Endothelial cell of umbilical vein (primary cell): ENCODE measurements at regions not wholly inside any gene's neighbourhood (a gene's known extent, or its start where the extent isn't known, plus 50 kb on each side); places are given as distances from the start of the nearest gene placed in this dataset.

Experiments
- BruUV-seq: library from RNA; stranded (reverse); fragments of 400-500 nt; replicated peaks from 2 replicates; lab custom pipeline; 2021; lab: Mats Ljungman, UMichigan
- CTCF ChIA-PET: fragments of 300-600, 350-600 bp; sonication (Branson Sonifier 250); formaldehyde crosslinking; loops from one replicate; lab custom pipeline; 2021; ENCODE audit warnings: antibody characterized with exemption, inconsistent platforms; lab: Charles Lee
- POLR2A ChIA-PET: fragments of 300-600, 350-600 bp; sonication (Branson Sonifier 250); formaldehyde crosslinking; loops from one replicate; lab custom pipeline; 2021; ENCODE audit warnings: antibody characterized with exemption, inconsistent platforms; lab: Charles Lee
- DNase-seq: peaks from one replicate; pipeline ENCODE4 v3.0.0-alpha.2; 2011; ENCODE audit warnings: low read depth, low spot score
- FAIRE-seq: peaks from 2 replicates; lab custom pipeline; 2011; peaks lifted over from hg19 to GRCh38; lab: Jason Lieb, UNC
- H2AFZ ChIP-seq: 2 replicates; pipeline ENCODE4 v1.6.0; 2012; ENCODE audit warnings: low read depth, low read length, control low read depth, inconsistent platforms
- H3K27ac ChIP-seq: 2 replicates; pipeline ENCODE4 v1.5.1; 2011; ENCODE audit warnings: low read depth, mild to moderate bottlenecking, control low read depth, low read length, moderate library complexity; ENCODE audit not compliant: insufficient read depth
- H3K27me3 ChIP-seq, 2 experiments: 2 replicates each; pipeline versions ENCODE4 v1.6.0 to v1.6.1; 2011; ENCODE audit warnings: low read length in 2 of 2, mixed read lengths in 1 of 2; ENCODE audit not compliant: control insufficient read depth in 2 of 2, insufficient read depth in 2 of 2
- H3K36me3 ChIP-seq, 2 experiments: 2 replicates in 1 of 2; 3 replicates in 1 of 2; pipeline ENCODE4 v1.5.1; 2011; ENCODE audit warnings: low read length in 2 of 2, mild to moderate bottlenecking in 1 of 2, moderate library complexity in 1 of 2; ENCODE audit not compliant: control insufficient read depth in 2 of 2, insufficient read depth in 2 of 2; ENCODE audit errors: extremely low read depth in 1 of 2
- H3K4me1 ChIP-seq: 3 replicates; pipeline ENCODE4 v1.5.1; 2011; ENCODE audit warnings: mild to moderate bottlenecking, low read length; ENCODE audit not compliant: control insufficient read depth, insufficient read depth; ENCODE audit errors: extremely low read depth
- H3K4me2 ChIP-seq: 2 replicates; pipeline ENCODE4 v1.6.1; 2011; ENCODE audit warnings: low read length, control low read depth, mixed read lengths; ENCODE audit not compliant: insufficient read depth
- H3K4me3 ChIP-seq, 3 experiments: fragments of 200-600 bp in 1 of 3; sonication (generic), shearing (Covaris generic) in 1 of 3; replicated peaks in 1 of 3; 2 replicates each; pipeline ENCODE4 v1.5.1; 2011 to 2016; ENCODE audit warnings: control low read depth in 3 of 3, low read length in 3 of 3, mild to moderate bottlenecking in 2 of 3, inconsistent platforms in 1 of 3, low read depth in 1 of 3, moderate library complexity in 1 of 3; ENCODE audit not compliant: insufficient read depth in 1 of 3
- H3K79me2 ChIP-seq: 2 replicates; pipeline ENCODE4 v1.6.0; 2012; ENCODE audit warnings: low read length, inconsistent platforms; ENCODE audit not compliant: control insufficient read depth, insufficient read depth
- H3K9ac ChIP-seq: replicated peaks from 2 replicates; pipeline ENCODE3; 2011; ENCODE audit warnings: low read length, control low read depth; ENCODE audit not compliant: insufficient read depth; ENCODE audit errors: extremely low read depth
- H3K9me1 ChIP-seq: replicated peaks from 3 replicates; pipeline ENCODE4 v1.6.0; 2011; ENCODE audit warnings: mild to moderate bottlenecking, low read length; ENCODE audit not compliant: control insufficient read depth, insufficient read depth; ENCODE audit errors: extremely low read depth
- H3K9me3 ChIP-seq: replicated peaks from 2 replicates; pipeline ENCODE4 v1.5.1; 2012; ENCODE audit warnings: low read length, inconsistent platforms; ENCODE audit not compliant: control insufficient read depth, insufficient read depth
- H4K20me1 ChIP-seq: replicated peaks from 2 replicates; pipeline ENCODE3; 2011; ENCODE audit warnings: mild to moderate bottlenecking, low read length; ENCODE audit not compliant: control insufficient read depth, insufficient read depth; ENCODE audit errors: extremely low read depth
- EZH2 ChIP-seq: IDR thresholded peaks from 2 replicates; pipeline ENCODE4 v1.6.1; 2012; ENCODE audit warnings: borderline replicate concordance, low read depth, mild to moderate bottlenecking, moderate library complexity, low read length, inconsistent platforms; ENCODE audit not compliant: severe bottlenecking
- FOS ChIP-seq: IDR thresholded peaks from 2 replicates; pipeline ENCODE4 v1.6.1; 2011; ENCODE audit warnings: mild to moderate bottlenecking, low read length, moderate library complexity, borderline replicate concordance; ENCODE audit not compliant: insufficient read depth
- JUN ChIP-seq: IDR thresholded peaks from 2 replicates; pipeline ENCODE4 v1.6.1; 2011; ENCODE audit warnings: borderline replicate concordance, low read depth; ENCODE audit not compliant: insufficient read length, insufficient read depth
- POLR2AphosphoS5 ChIP-seq: IDR thresholded peaks from 2 replicates; pipeline ENCODE4 v1.6.1; 2012; ENCODE audit warnings: low read depth, mild to moderate bottlenecking, control low read depth, low read length, moderate library complexity; ENCODE audit not compliant: insufficient read depth
- dilution Hi-C: fragments of 300-500 bp; cut with MboI; formaldehyde crosslinking; loops from one replicate; pipeline ENCODE4 v1.15.0; 2019; ENCODE audit warnings: low sequenced_read_pairs; ENCODE audit not compliant: extremely low pct_ligation_motif_present
- intact Hi-C: fragments of 100-400 bp; cut with micrococcal nuclease; formaldehyde crosslinking; loops from one replicate; pipeline ENCODE4 v1.10.0; 2022
- TF ChIP-seq, protein P1 (sequence below), 2 donors: IDR thresholded peaks; 1 replicate in 1 of 2; 2 replicates in 1 of 2; pipeline ENCODE4 v1.5.1; 2011; ENCODE audit warnings: low read length in 2 of 2, mild to moderate bottlenecking in 2 of 2, moderate library complexity in 2 of 2, control low read depth in 1 of 2, inconsistent platforms in 1 of 2, low read depth in 1 of 2; ENCODE audit not compliant: insufficient read depth in 1 of 2; ENCODE audit errors: extremely low read depth in 1 of 2

- Histone ChIP-seq H2AFZ (no peak overlapping the region), H3K9me3 (no peaks in the 10 kb centered on the region), H3K4me2 (no peak overlapping the region), H3K27me3 (peaks cover 4 to 53% of the 10 kb centered on the region in 2 experiments), H3K4me1 (no peaks in the 10 kb centered on the region), H3K27ac (no peak overlapping the region), H3K36me3 (no peaks in the 10 kb centered on the region), H3K79me2 (no peaks in the 10 kb centered on the region), H3K9ac (no peak overlapping the region), H3K9me1 (no peaks in the 10 kb centered on the region), H3K4me3 (no peak overlapping the region), H4K20me1 (no peaks in the 10 kb centered on the region)
- CTCF ChIA-PET = interaction anchor here (1.0 kb wide), 1 partner anchor 141 kb away, joined by 4 read pairs; no protein-coding TSS in a partner anchor
- no peak for FAIRE-seq
- DNase-seq = no peak
- POLR2A ChIA-PET = no interaction called here
- intact Hi-C loops = no loop called here
- TF ChIP-seq, protein P1, sequence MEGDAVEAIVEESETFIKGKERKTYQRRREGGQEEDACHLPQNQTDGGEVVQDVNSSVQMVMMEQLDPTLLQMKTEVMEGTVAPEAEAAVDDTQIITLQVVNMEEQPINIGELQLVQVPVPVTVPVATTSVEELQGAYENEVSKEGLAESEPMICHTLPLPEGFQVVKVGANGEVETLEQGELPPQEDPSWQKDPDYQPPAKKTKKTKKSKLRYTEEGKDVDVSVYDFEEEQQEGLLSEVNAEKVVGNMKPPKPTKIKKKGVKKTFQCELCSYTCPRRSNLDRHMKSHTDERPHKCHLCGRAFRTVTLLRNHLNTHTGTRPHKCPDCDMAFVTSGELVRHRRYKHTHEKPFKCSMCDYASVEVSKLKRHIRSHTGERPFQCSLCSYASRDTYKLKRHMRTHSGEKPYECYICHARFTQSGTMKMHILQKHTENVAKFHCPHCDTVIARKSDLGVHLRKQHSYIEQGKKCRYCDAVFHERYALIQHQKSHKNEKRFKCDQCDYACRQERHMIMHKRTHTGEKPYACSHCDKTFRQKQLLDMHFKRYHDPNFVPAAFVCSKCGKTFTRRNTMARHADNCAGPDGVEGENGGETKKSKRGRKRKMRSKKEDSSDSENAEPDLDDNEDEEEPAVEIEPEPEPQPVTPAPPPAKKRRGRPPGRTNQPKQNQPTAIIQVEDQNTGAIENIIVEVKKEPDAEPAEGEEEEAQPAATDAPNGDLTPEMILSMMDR (IDR thresholded peaks at IDR 0.05; ENCODE audit: extremely low read depth in 1 of 2, insufficient read depth in 1 of 2, low read depth in 1 of 2, low read length in 2 of 2) = no peak
- TF ChIP-seq EZH2 (no peak), POLR2AphosphoS5 (no peak), FOS (no peak), JUN (no peak)
- dilution Hi-C loops = no loop called here
- no TSS peak for BruUV-seq
Measured at GRCh38 chr14:22118899-22119477, 445.4 kb upstream of the OR4E1 start.
